Body of pancreas (tissue), 4 donors: ENCODE measurements at regions not wholly inside any gene's neighbourhood (a gene's known extent, or its start where the extent isn't known, plus 50 kb on each side); places are given as distances from the start of the nearest gene placed in this dataset.

Experiments used
- ATAC-seq: fragments of 150-250 bp; one replicate; pipeline ENCODE4 v1.9.1; 2016
- DNase-seq, 4 donors: peaks; one replicate each; pipeline ENCODE4 v3.0.0-alpha.2; 2019
- H3K27ac ChIP-seq, 4 donors: fragments of 200-600 bp; sonication (generic); 1 replicate in 3 of 4; 2 replicates in 1 of 4; pipeline versions ENCODE4 v1.5.1 to v1.6.1; 2016 to 2019; ENCODE audit warnings: mild to moderate bottlenecking in 1 of 4, mixed read lengths in 1 of 4, moderate library complexity in 1 of 4
- H3K27me3 ChIP-seq, 2 donors: fragments of 200-600 bp; sonication (generic); one replicate each; pipeline ENCODE4 v1.6.0; 2016; ENCODE audit warnings: mild to moderate bottlenecking in 1 of 2
- H3K36me3 ChIP-seq, 2 donors: fragments of 200-600 bp; sonication (generic); replicated peaks in 1 of 2; 2 replicates each; pipeline ENCODE4 v1.5.1; 2016; ENCODE audit warnings: low read depth in 2 of 2; ENCODE audit not compliant: insufficient read depth in 1 of 2
- H3K4me1 ChIP-seq: fragments of 200-600 bp; sonication (generic); one replicate; pipeline ENCODE4 v1.6.0; 2016
- H3K4me3 ChIP-seq, 2 donors: fragments of 200-600 bp; sonication (generic); 1 replicate in 1 of 2; 2 replicates in 1 of 2; pipeline ENCODE4 v1.5.1; 2016 to 2019
- H3K9me3 ChIP-seq, 3 donors: fragments of 200-600 bp; sonication (generic); 1 replicate in 2 of 3; 2 replicates in 1 of 3; pipeline ENCODE4 v1.5.1; 2016
- POLR2A ChIP-seq, 3 donors: fragments of 450-650 bp; IDR thresholded peaks; one replicate each; pipeline ENCODE4 v1.6.1; 2016; ENCODE audit warnings: antibody characterized with exemption in 3 of 3, mild to moderate bottlenecking in 2 of 3
- WGBS, 2 donors: methylation state at CpG; one replicate each; pipeline ENCODE4 v1.1.5; 2017; 5-methylcytosine and 5-hydroxymethylcytosine counted together
- intact Hi-C: fragments of 100-400 bp; cut with DNase I; formaldehyde crosslinking; loops from one replicate; pipeline ENCODE4 v1.15.1; 2023
- TF ChIP-seq, protein P1 (sequence below), 7 experiments: fragments of 450-650 bp in 4 of 7; fragments of 200-600 bp in 3 of 7; sonication (generic) in 3 of 7; IDR thresholded peaks; one replicate each; pipeline ENCODE4 v1.5.1; 2016 to 2019; ENCODE audit warnings: antibody characterized with exemption in 7 of 7

- DNase-seq: no peak
- no peak for ATAC-seq
- Histone ChIP-seq H3K4me3 (no peak overlapping the region), H3K27me3 (no peaks in the 10 kb centered on the region), H3K4me1 (no peaks in the 10 kb centered on the region), H3K36me3 (no peaks in the 10 kb centered on the region), H3K27ac (no peak overlapping the region), H3K9me3 (no peaks in the 10 kb centered on the region)
- intact Hi-C loops: no loop called here
- TF ChIP-seq, protein P1, sequence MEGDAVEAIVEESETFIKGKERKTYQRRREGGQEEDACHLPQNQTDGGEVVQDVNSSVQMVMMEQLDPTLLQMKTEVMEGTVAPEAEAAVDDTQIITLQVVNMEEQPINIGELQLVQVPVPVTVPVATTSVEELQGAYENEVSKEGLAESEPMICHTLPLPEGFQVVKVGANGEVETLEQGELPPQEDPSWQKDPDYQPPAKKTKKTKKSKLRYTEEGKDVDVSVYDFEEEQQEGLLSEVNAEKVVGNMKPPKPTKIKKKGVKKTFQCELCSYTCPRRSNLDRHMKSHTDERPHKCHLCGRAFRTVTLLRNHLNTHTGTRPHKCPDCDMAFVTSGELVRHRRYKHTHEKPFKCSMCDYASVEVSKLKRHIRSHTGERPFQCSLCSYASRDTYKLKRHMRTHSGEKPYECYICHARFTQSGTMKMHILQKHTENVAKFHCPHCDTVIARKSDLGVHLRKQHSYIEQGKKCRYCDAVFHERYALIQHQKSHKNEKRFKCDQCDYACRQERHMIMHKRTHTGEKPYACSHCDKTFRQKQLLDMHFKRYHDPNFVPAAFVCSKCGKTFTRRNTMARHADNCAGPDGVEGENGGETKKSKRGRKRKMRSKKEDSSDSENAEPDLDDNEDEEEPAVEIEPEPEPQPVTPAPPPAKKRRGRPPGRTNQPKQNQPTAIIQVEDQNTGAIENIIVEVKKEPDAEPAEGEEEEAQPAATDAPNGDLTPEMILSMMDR (IDR thresholded peaks at IDR 0.05): no peak
- TF ChIP-seq POLR2A (IDR thresholded peaks at IDR 0.05): no peak
- WGBS, 2 donors: 52 to 58% methylated on average over 13 of the region's 13 CpGs
Observed at GRCh38 chr7:68846811-68847325, 751.4 kb upstream of the AUTS2 start.

GRCh38 chr7:68853254-68853653 lies 745.0 kb upstream of the AUTS2 start:
- Histone ChIP-seq H3K4me3 (no peak overlapping the region), H3K9me3 (no peaks in the 10 kb centered on the region), H3K4me1 (no peaks in the 10 kb centered on the region), H3K27ac (no peak overlapping the region), H3K27me3 (no peaks in the 10 kb centered on the region), H3K36me3 (no peaks in the 10 kb centered on the region)
- DNase-seq: no peak
- no peak for TF ChIP-seq POLR2A (IDR thresholded peaks at IDR 0.05)
- 83 to 88% methylated on average over 6 of the region's 6 CpGs for WGBS, 2 donors
- no peak for ATAC-seq
- intact Hi-C loops: no loop called here

DNA sequence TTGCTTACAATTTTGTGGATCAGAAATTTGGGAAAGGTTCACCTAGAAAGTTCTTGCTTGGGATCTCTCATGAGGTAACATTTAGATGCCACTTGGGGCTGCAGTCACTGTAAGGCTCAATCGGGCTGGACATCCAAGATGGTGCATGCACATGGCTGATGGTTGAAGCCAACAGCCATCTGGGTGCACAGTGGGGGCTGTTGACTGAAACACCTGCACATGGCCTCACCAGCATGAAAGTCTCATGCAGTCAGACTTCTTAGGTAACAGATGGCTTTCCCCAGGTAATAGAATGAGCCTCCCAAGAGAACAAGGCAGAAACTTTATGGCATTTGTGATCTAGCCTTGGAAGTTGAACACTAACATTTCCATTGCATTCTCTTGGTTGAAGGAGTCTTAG lies 740.7 kb upstream of the AUTS2 start:
- Histone ChIP-seq H3K36me3 (no peaks in the 10 kb centered on the region), H3K9me3 (no peaks in the 10 kb centered on the region), H3K27ac (no peak overlapping the region), H3K4me3 (no peak overlapping the region), H3K27me3 (no peaks in the 10 kb centered on the region), H3K4me1 (no peaks in the 10 kb centered on the region)
- TF ChIP-seq, protein P1 (IDR thresholded peaks at IDR 0.05): no peak
- no peak for TF ChIP-seq POLR2A (IDR thresholded peaks at IDR 0.05)
- intact Hi-C loops: no loop called here
- WGBS, 2 donors: 65 to 70% methylated on average over 1 of the region's 1 CpG
- DNase-seq: no peak
- ATAC-seq: no peak

DNA sequence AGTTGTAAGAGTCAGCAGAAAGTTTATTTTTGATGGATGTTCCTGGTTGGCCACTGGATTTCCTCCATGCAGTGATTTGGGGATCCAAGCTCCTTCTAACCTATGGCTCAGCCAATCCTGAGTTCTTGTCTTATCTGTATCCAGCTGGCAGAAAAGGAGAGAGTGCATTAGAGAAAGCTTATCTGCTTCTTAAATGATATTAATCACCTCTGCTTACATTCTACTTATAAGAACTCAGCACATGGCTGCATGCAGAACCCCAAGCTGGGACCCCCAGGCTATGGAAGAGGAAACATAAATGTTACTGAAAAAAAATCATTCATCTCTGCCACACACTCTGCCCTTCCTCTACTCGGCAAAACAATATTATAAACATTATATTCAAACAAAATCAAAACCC lies 739.8 kb upstream of the AUTS2 start:
- Histone ChIP-seq H3K9me3 (no peaks in the 10 kb centered on the region), H3K27ac (no peak overlapping the region), H3K27me3 (no peaks in the 10 kb centered on the region), H3K4me1 (no peaks in the 10 kb centered on the region), H3K36me3 (no peaks in the 10 kb centered on the region), H3K4me3 (no peak overlapping the region)
- DNase-seq (no peak), ATAC-seq (no peak)
- 42 to 52% methylated on average over 1 of the region's 1 CpG for WGBS, 2 donors
- intact Hi-C loops: no loop called here
- TF ChIP-seq, protein P1 (IDR thresholded peaks at IDR 0.05): no peak
- TF ChIP-seq POLR2A (IDR thresholded peaks at IDR 0.05): no peak

- ATAC-seq: no peak
- H3K36me3 ChIP-seq: no peaks in the 10 kb centered on the region
- no peaks in the 10 kb centered on the region for H3K9me3 ChIP-seq
- 80 to 82% methylated on average over 7 of the region's 7 CpGs for WGBS, 2 donors
- no peaks in the 10 kb centered on the region for H3K27me3 ChIP-seq
- H3K4me3 ChIP-seq: no peak overlapping the region
- intact Hi-C loops: no loop called here
- no peaks in the 10 kb centered on the region for H3K4me1 ChIP-seq
- TF ChIP-seq, protein P1 (IDR thresholded peaks at IDR 0.05): no peak
- no peak for TF ChIP-seq POLR2A (IDR thresholded peaks at IDR 0.05)
- no peak overlapping the region for H3K27ac ChIP-seq
- no peak for DNase-seq
Observed at GRCh38 chr7:68861171-68861570, 737.1 kb upstream of the AUTS2 start.
